ENCODE measurements at regions not wholly inside any gene's neighbourhood (a gene's known extent, or its start where the extent isn't known, plus 50 kb on each side); places are given as distances from the start of the nearest gene placed in this dataset.

GRCh38 chr10:33674491-33674890, 340.0 kb upstream of the NRP1 start:
- no peak for DNase-seq (ENCODE audit: low read depth in 1 of 2, low spot score in 1 of 2)
- TF ChIP-seq, protein P1, sequence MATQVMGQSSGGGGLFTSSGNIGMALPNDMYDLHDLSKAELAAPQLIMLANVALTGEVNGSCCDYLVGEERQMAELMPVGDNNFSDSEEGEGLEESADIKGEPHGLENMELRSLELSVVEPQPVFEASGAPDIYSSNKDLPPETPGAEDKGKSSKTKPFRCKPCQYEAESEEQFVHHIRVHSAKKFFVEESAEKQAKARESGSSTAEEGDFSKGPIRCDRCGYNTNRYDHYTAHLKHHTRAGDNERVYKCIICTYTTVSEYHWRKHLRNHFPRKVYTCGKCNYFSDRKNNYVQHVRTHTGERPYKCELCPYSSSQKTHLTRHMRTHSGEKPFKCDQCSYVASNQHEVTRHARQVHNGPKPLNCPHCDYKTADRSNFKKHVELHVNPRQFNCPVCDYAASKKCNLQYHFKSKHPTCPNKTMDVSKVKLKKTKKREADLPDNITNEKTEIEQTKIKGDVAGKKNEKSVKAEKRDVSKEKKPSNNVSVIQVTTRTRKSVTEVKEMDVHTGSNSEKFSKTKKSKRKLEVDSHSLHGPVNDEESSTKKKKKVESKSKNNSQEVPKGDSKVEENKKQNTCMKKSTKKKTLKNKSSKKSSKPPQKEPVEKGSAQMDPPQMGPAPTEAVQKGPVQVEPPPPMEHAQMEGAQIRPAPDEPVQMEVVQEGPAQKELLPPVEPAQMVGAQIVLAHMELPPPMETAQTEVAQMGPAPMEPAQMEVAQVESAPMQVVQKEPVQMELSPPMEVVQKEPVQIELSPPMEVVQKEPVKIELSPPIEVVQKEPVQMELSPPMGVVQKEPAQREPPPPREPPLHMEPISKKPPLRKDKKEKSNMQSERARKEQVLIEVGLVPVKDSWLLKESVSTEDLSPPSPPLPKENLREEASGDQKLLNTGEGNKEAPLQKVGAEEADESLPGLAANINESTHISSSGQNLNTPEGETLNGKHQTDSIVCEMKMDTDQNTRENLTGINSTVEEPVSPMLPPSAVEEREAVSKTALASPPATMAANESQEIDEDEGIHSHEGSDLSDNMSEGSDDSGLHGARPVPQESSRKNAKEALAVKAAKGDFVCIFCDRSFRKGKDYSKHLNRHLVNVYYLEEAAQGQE (IDR thresholded peaks at IDR 0.05; ENCODE audit: insufficient replicate concordance, low read depth), result no peak
- no peak for TF ChIP-seq SPI1 (IDR thresholded peaks at IDR 0.05; ENCODE audit: borderline replicate concordance, low read depth)
- no peak for TF ChIP-seq GABPA (IDR thresholded peaks at IDR 0.05; ENCODE audit: low read depth)
- TF ChIP-seq, protein P2, sequence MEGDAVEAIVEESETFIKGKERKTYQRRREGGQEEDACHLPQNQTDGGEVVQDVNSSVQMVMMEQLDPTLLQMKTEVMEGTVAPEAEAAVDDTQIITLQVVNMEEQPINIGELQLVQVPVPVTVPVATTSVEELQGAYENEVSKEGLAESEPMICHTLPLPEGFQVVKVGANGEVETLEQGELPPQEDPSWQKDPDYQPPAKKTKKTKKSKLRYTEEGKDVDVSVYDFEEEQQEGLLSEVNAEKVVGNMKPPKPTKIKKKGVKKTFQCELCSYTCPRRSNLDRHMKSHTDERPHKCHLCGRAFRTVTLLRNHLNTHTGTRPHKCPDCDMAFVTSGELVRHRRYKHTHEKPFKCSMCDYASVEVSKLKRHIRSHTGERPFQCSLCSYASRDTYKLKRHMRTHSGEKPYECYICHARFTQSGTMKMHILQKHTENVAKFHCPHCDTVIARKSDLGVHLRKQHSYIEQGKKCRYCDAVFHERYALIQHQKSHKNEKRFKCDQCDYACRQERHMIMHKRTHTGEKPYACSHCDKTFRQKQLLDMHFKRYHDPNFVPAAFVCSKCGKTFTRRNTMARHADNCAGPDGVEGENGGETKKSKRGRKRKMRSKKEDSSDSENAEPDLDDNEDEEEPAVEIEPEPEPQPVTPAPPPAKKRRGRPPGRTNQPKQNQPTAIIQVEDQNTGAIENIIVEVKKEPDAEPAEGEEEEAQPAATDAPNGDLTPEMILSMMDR (IDR thresholded peaks at IDR 0.05; ENCODE audit: insufficient read depth, low read length), result no peak
- no peak for TF ChIP-seq POLR2AphosphoS5 (IDR thresholded peaks at IDR 0.05; ENCODE audit: low read depth)
- Histone ChIP-seq H3K4me3 (replicated peaks; ENCODE audit: insufficient read depth, low read length) (no peak overlapping the region), H3K27ac (replicated peaks) (no peak overlapping the region), H3K27me3 (ENCODE audit: insufficient read depth, poor library complexity, severe bottlenecking) (no peaks in the 10 kb centered on the region)

DNA sequence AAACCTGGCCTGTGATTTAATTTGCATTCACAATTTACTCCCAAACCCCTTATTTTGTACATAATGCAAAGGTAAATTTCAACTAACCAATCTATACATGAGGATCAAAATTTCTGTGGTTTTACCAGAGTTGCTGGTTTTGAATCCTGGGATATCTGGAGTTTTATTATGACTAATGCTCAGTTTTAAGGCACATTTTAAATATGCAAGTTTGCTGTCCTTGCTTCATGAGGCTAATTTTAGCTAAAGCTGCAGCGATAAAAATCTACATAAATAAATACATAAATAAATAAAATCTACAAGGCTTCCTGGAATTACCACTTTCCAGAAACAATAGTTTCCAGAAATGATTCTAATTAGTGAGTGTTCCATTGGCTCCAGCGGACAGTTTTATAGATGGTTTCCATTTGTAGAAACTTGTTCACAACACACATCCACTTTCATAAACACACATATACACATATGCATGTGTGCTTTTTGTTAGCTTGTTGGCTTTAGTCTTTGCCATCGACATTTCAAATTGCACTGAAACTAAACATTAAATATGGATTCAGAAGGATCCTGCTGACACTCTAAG, 339.5 kb upstream of the NRP1 start:
- Histone ChIP-seq H3K27ac (replicated peaks) (no peak overlapping the region), H3K4me3 (replicated peaks; ENCODE audit: insufficient read depth, low read length) (no peak overlapping the region), H3K27me3 (ENCODE audit: insufficient read depth, poor library complexity, severe bottlenecking) (no peaks in the 10 kb centered on the region)
- no peak for DNase-seq (ENCODE audit: low read depth in 1 of 2, low spot score in 1 of 2)
- TF ChIP-seq POLR2AphosphoS5 (IDR thresholded peaks at IDR 0.05; ENCODE audit: low read depth) (no peak), GABPA (IDR thresholded peaks at IDR 0.05; ENCODE audit: low read depth) (no peak), SPI1 (IDR thresholded peaks at IDR 0.05; ENCODE audit: borderline replicate concordance, low read depth) (no peak)
- TF ChIP-seq, protein P1 (IDR thresholded peaks at IDR 0.05; ENCODE audit: insufficient replicate concordance, low read depth), result no peak
- TF ChIP-seq, protein P2 (IDR thresholded peaks at IDR 0.05; ENCODE audit: insufficient read depth, low read length), result no peak

DNA sequence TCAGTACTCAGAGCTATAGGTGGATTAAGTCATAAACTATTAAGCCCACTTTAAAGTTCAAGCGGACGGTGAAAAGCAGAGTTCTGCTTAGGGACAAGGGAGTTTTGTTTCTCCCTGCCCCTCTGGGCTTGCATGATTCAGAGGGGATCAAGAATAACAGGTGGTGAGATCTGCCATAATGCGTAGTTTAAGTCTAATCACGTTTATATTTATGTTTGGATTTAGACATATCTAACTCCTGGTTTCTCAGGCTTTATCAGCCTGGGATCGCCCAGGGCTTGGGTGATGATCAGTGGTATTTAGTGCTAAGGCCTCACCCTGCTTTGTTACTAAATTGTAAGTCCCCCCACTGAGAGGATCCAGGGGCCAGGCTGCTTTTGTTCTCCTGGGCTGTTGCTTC, 335.4 kb upstream of the NRP1 start:
- no peak for DNase-seq (ENCODE audit: low read depth in 1 of 2, low spot score in 1 of 2)
- H3K4me3 ChIP-seq (replicated peaks; ENCODE audit: insufficient read depth, low read length), result no peak overlapping the region
- H3K27me3 ChIP-seq (ENCODE audit: insufficient read depth, poor library complexity, severe bottlenecking), result no peaks in the 10 kb centered on the region
- no peak overlapping the region for H3K27ac ChIP-seq (replicated peaks)
- TF ChIP-seq, protein P1 (IDR thresholded peaks at IDR 0.05; ENCODE audit: insufficient replicate concordance, low read depth), result no peak
- TF ChIP-seq, protein P2 (IDR thresholded peaks at IDR 0.05; ENCODE audit: insufficient read depth, low read length), result no peak
- TF ChIP-seq POLR2AphosphoS5 (IDR thresholded peaks at IDR 0.05; ENCODE audit: low read depth), result no peak
- no peak for TF ChIP-seq GABPA (IDR thresholded peaks at IDR 0.05; ENCODE audit: low read depth)
- TF ChIP-seq SPI1 (IDR thresholded peaks at IDR 0.05; ENCODE audit: borderline replicate concordance, low read depth), result no peak

Measured in HL-60 (cell line).